ENCODE measurements at regions not wholly inside any gene's neighbourhood (a gene's known extent, or its start where the extent isn't known, plus 50 kb on each side); places are given as distances from the start of the nearest gene placed in this dataset.

DNA sequence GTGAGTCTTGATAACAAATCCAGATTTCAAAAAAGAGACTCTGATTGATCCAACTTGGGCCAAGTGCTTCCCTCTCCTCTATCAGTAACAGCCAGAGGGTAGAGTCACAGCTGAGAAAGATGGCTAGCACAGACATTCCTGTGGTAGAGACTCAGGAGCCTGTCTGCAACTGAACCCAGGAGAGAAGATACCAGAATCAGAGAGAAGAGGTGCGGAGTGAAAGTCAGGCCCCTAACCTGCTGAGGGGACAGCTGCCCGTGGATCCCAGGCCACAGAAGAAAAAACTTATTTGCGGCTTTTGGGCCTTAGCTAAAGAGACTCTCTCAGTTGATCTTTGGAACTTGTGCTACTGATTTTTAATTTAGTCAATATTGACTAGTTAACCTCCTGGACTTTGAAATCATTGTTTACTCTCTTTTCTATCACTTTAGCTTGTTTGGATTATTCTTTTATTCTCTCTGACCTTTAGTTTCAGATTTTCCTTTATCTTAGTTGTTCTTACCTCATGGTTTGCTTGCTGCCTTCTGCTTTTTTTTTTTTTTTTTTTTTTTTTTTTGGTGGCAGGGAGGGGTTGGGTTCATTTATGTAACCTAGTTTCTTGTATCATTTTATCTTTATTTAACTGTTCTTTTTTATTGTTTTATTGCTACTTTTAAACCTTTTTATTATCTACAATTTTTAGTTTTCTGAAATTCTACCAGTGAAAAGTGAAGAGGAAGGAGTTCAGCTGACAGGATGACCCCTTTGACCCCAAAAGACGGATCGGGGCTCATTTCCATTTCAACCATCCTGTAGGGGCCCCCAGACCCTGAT, 154.9 kb upstream of the KRR1 start:
- TF ChIP-seq, protein P1, sequence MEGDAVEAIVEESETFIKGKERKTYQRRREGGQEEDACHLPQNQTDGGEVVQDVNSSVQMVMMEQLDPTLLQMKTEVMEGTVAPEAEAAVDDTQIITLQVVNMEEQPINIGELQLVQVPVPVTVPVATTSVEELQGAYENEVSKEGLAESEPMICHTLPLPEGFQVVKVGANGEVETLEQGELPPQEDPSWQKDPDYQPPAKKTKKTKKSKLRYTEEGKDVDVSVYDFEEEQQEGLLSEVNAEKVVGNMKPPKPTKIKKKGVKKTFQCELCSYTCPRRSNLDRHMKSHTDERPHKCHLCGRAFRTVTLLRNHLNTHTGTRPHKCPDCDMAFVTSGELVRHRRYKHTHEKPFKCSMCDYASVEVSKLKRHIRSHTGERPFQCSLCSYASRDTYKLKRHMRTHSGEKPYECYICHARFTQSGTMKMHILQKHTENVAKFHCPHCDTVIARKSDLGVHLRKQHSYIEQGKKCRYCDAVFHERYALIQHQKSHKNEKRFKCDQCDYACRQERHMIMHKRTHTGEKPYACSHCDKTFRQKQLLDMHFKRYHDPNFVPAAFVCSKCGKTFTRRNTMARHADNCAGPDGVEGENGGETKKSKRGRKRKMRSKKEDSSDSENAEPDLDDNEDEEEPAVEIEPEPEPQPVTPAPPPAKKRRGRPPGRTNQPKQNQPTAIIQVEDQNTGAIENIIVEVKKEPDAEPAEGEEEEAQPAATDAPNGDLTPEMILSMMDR (IDR thresholded peaks at IDR 0.05): no peak
- TF ChIP-seq EZH2 (IDR thresholded peaks at IDR 0.05) (no peak), EZH2phosphoT487 (IDR thresholded peaks at IDR 0.05) (no peak)
